Cardiac fibroblast (primary cell): ENCODE measurements at regions not wholly inside any gene's neighbourhood (a gene's known extent, or its start where the extent isn't known, plus 50 kb on each side); places are given as distances from the start of the nearest gene placed in this dataset.

Experiments
- DNase-seq, 2 donors: peaks; one replicate each; pipeline versions ENCODE4 v3.0.0 to v3.0.0-alpha.2; 2010; ENCODE audit warnings: low read depth in 2 of 2
- H3K4me3 ChIP-seq, 2 donors: replicated peaks in 1 of 2; 1 replicate in 1 of 2; 2 replicates in 1 of 2; pipeline ENCODE4 v1.5.1; 2011; ENCODE audit warnings: low read depth in 2 of 2, low read length in 2 of 2, mild to moderate bottlenecking in 2 of 2, moderate library complexity in 1 of 2
- CTCF ChIP-seq: IDR thresholded peaks from one replicate; pipeline ENCODE4 v1.5.1; 2011; ENCODE audit warnings: low read depth, mild to moderate bottlenecking, low read length, inconsistent platforms

GRCh38 chr15:70164910-70165715 is 67.4 kb upstream of the TLE3 start:
- no peak overlapping the region for H3K4me3 ChIP-seq
- no peak for DNase-seq
- TF ChIP-seq CTCF = no peak

DNA sequence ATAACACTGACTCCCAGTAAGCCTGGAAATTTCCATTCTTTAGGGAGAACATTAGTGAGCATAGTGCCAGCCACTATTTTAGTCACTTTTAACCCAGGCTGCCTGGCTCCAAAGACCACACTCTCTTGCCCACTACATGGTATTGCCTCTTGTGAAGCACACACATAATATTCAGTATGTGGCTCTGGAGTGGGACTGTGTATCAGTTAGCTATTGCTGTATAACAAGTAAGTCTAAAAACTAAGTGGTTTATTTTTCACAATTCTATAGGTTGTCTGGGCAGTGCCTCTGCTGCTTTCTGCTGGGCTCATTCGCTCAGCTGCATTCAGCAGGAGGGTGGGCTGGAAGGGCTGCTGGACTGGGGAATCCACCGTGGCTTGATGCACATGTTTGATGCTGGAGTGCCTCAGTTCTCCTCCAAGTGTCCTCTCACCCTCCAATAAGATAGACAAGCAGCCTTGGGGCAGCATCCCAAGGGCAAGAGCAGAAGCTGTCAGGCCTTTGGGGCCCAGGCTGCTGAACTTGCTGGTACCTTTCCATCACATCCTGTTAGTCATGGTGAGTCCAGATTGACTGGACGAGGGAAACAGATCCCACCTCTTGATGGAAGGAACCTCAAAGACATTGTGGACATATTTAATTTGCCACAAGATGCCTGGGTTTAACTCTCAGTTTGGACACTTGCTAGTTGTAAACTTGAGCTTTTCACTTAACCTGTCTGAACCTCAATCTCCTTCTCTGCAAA is 66.6 kb upstream of the TLE3 start:
- DNase-seq = no peak
- no peak for TF ChIP-seq CTCF
- H3K4me3 ChIP-seq = no peak overlapping the region

GRCh38 chr15:70160803-70161565 is 63.3 kb upstream of the TLE3 start:
- no peak for TF ChIP-seq CTCF
- no peak for DNase-seq
- H3K4me3 ChIP-seq = no peak overlapping the region

DNA sequence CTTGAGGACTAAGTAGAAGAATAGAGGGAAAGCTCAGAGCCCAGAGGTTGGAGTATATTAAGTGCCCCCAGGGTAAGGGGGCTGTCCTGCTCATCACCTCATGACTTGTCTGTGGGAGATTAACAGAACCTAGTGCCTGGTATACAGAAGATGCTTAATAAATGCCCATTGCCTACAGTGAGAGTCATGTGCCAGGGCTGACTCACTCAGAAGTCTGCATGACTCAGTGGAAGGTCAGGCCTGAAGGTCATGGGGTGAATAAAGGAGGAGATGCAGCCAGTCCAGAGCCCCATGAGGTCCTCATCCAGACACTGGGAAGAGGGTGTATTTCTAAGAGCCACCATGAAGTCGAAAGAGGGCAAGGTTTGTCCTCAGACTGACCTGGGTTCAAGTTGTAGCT is 62.5 kb upstream of the TLE3 start:
- no peak for TF ChIP-seq CTCF
- no peak overlapping the region for H3K4me3 ChIP-seq
- peak; percentile 55 to 61 for DNase-seq

DNA sequence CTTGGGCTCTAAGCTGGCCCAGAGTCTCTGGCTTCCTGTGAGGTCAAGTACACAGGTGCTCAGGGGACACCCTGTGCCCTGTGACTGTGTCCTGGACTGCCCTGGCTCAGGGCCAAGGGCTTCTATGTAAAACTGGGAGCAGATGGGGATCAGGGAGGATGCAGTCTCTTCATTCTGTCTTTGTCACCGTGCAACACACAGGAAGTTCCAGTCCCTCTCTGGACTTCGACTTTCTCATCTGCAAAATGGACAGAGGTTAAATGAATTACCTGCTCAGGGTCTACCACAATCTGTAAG is 61.9 kb upstream of the TLE3 start:
- no peak for TF ChIP-seq CTCF
- H3K4me3 ChIP-seq = no peak overlapping the region
- no peak for DNase-seq

DNA sequence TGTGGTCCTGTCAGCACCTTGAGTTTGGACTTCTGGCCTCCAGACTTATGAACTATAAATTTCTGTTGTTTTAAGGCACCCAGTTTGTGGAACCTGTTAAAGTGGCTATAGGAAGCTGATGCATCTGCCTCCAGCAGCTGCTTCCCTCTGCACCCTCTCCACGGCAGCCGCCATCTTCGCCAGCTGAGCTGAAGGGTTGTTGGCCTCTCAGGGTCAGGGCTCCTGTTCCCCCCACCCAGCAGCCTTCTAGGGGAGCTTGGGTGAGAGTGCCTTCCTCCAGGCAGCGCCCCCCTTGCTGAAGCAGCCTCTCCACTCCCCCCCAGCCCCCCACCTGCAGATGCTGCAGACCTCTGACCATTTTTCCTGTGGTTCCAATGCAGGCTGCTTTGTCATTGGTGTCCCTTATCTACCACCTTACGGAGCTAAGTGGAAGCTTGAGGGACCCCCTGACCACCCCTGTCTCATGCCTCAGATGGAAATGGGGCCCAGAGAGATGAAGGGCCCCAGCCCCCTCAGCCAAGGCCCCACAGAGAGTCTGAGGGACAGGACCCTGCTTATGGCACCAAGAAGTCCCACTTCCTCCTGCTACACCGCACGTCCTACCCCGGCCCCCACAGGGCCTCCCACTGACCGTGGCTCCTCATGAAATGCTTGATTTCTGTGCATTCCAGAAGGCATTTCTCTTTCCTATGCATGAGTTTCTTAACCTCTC is 61.4 kb upstream of the TLE3 start:
- DNase-seq = no peak
- TF ChIP-seq CTCF = no peak
- H3K4me3 ChIP-seq = no peak overlapping the region
